Lower lobe of right lung (tissue), 2 donors: ENCODE measurements at regions not wholly inside any gene's neighbourhood (a gene's known extent, or its start where the extent isn't known, plus 50 kb on each side); places are given as distances from the start of the nearest gene placed in this dataset.
A peak's percentile ranks its signal among the peaks of the same experiment; 100 is the strongest.

Experiments used
- ATAC-seq, 2 donors: fragments of 200-7000 bp; cut with Tn5 transposase; one replicate each; pipeline ENCODE4 v1.9.1; 2020 to 2022; ENCODE audit warnings: mild to moderate bottlenecking in 2 of 2, moderate library complexity in 2 of 2
- DNase-seq: peaks from one replicate; pipeline ENCODE4 v3.0.0-alpha.2; 2020
- H3K27ac ChIP-seq: fragments of 200-600 bp; one replicate; pipeline ENCODE4 v1.8.0; 2022
- H3K27me3 ChIP-seq: fragments of 200-600 bp; one replicate; pipeline ENCODE4 v1.8.0; 2022; ENCODE audit warnings: low read depth
- H3K36me3 ChIP-seq: fragments of 200-600 bp; one replicate; pipeline ENCODE4 v1.8.0; 2022; ENCODE audit warnings: mild to moderate bottlenecking
- H3K4me1 ChIP-seq: fragments of 200-600 bp; one replicate; pipeline ENCODE4 v1.8.0; 2022
- H3K4me3 ChIP-seq: fragments of 200-600 bp; one replicate; pipeline ENCODE4 v1.8.0; 2022; ENCODE audit warnings: mild to moderate bottlenecking
- H3K9me3 ChIP-seq: fragments of 200-600 bp; one replicate; pipeline ENCODE4 v1.8.0; 2022
- intact Hi-C: fragments of 100-400 bp; cut with DNase I; formaldehyde crosslinking; loops from one replicate; pipeline ENCODE4 v1.11.0; 2022
- TF ChIP-seq, protein P1 (sequence below): fragments of 200-600 bp; IDR thresholded peaks from one replicate; pipeline ENCODE4 v1.8.0; 2022; ENCODE audit warnings: antibody characterized with exemption, mild to moderate bottlenecking
- donor health status: DM: no; HTN: yes; CAD: no; lungs with severe emphysema.

DNA sequence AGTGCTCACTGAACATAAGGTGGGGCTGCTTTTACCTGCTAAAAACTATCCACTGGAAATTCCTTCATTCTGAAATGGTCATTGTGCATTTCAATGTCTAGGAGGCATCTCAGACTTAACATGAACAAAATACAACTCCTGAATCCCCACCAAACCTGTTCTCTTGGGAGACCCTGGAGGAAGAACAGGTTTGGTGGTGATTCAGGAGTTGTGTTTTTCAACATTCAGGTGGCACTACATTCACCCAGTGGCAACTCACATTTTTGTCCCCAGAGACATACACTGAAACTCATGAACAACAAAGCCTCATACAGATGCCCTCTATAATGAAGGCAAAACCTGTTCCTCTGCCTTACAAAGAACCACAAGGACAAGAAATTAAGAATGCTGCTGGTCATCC, 64.3 kb upstream of the CYP2D6 start:
- no peaks in the 10 kb centered on the region for H3K36me3 ChIP-seq
- H3K9me3 ChIP-seq = no peaks in the 10 kb centered on the region
- DNase-seq (no peak), ATAC-seq (no peak)
- H3K4me3 ChIP-seq = no peak overlapping the region
- H3K4me1 ChIP-seq = no peaks in the 10 kb centered on the region
- no peak overlapping the region for H3K27ac ChIP-seq
- H3K27me3 ChIP-seq = no peaks in the 10 kb centered on the region
- TF ChIP-seq, protein P1, sequence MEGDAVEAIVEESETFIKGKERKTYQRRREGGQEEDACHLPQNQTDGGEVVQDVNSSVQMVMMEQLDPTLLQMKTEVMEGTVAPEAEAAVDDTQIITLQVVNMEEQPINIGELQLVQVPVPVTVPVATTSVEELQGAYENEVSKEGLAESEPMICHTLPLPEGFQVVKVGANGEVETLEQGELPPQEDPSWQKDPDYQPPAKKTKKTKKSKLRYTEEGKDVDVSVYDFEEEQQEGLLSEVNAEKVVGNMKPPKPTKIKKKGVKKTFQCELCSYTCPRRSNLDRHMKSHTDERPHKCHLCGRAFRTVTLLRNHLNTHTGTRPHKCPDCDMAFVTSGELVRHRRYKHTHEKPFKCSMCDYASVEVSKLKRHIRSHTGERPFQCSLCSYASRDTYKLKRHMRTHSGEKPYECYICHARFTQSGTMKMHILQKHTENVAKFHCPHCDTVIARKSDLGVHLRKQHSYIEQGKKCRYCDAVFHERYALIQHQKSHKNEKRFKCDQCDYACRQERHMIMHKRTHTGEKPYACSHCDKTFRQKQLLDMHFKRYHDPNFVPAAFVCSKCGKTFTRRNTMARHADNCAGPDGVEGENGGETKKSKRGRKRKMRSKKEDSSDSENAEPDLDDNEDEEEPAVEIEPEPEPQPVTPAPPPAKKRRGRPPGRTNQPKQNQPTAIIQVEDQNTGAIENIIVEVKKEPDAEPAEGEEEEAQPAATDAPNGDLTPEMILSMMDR = no peak
- intact Hi-C loops = no loop called here

DNA sequence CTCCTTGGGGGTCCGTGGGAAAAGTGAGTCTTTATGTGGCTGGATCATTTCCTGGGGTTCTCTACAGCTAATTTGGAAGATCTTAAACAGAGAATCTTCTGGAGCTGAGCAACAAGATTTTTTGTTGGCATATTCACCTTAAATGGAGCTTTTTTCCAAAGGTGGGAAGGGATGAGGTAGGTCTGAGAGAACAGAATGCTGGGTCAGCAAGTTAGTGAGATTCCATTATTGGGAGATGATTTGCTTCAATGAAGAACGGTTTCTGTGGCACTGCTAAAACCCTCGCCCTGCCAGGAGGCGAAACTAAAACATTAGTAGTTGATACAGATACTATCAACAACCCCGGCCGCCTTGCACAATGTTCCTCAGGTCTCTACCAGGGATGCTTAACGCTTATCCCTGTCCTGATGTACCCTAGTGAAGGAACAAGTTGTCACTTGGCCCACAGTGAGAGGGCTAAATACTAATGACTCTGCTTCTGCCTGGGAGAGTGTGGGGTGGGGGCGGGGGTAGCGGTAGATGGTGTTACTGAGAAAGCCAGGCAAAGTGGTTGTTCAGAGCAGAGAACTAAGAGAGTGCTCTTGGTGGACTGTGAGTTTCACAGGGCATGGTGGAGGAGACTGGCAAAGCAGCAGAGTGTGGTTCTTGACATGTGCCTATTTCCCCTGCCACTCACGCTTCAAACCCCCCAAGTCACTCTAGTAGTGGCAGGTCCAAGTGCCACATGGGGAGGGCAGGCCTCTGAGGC, 63.7 kb upstream of the CYP2D6 start:
- TF ChIP-seq, protein P1 = no peak
- Histone ChIP-seq H3K27ac (no peak overlapping the region), H3K9me3 (no peaks in the 10 kb centered on the region), H3K36me3 (no peaks in the 10 kb centered on the region), H3K4me3 (no peak overlapping the region), H3K4me1 (no peaks in the 10 kb centered on the region), H3K27me3 (no peaks in the 10 kb centered on the region)
- intact Hi-C loops = no loop called here
- ATAC-seq = no peak
- DNase-seq = no peak

DNA sequence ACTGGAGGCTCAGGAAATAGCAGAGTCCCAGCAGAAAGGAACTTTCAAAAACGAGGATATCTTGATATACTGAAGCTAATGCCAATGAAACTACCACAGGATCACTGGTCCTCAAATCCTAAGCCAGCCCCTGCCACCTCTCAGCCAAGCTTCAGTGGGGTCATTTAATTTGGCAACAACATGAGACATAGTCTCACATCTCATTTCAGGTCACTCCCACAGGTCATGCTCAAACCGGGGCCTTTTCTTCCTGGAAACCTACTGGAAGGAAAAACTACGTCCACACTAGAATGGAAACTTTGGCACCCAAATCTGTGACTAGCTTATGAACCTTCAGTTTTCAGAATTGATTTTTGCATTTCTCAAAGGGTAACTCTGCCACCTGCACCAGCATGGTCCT, 61.9 kb upstream of the CYP2D6 start:
- intact Hi-C loops = no loop called here
- Histone ChIP-seq H3K27ac (no peak overlapping the region), H3K36me3 (no peaks in the 10 kb centered on the region), H3K4me1 (no peaks in the 10 kb centered on the region), H3K4me3 (no peak overlapping the region), H3K27me3 (no peaks in the 10 kb centered on the region), H3K9me3 (no peaks in the 10 kb centered on the region)
- no peak for ATAC-seq
- TF ChIP-seq, protein P1 = no peak
- no peak for DNase-seq

DNA sequence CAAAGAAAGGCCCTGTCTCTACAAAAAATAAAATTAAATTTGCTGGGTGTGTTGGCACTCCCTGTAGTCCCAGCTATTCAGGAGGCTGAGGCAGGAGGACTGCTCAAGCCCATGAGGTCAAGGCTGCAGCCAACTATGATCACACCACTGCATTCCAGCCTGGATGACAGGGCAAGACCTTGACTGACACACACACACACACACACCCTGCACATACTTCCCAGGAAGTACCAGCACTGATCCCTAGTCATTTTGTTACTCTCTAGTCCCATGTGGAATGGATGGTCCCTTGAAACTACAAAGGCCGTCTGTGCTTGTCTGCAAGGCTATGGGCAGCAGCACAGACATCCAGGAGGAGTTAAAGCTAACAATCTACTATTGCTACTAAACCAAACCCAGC, 59.7 kb upstream of the CYP2D6 start:
- H3K4me1 ChIP-seq = no peaks in the 10 kb centered on the region
- TF ChIP-seq, protein P1 = no peak
- ATAC-seq (peak in 1 of 2 donors; percentile 19), DNase-seq (no peak)
- no peak overlapping the region for H3K4me3 ChIP-seq
- H3K36me3 ChIP-seq = no peaks in the 10 kb centered on the region
- no peak overlapping the region for H3K27ac ChIP-seq
- no peaks in the 10 kb centered on the region for H3K27me3 ChIP-seq
- intact Hi-C loops = no loop called here
- no peaks in the 10 kb centered on the region for H3K9me3 ChIP-seq

DNA sequence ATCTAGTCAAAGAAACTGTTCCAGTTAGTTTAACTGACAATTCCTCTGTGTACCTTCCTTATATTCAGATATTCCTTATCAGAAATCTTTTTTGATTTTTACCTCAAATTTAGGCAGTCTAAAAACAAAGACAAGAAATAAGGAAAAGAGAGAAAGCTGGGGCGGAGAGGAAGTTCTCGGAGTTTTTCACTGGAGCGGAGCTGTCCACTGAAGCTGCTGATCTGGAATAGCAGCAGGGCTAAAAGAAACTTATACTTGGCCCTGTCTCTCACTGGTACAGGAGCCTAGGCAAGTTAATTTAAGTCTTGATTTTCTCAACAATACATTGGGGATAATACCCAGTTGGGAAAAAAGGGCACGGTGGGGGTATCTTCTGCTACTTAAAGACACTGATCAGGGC, 59.2 kb upstream of the CYP2D6 start:
- Histone ChIP-seq H3K4me3 (no peak overlapping the region), H3K27me3 (no peaks in the 10 kb centered on the region), H3K9me3 (no peaks in the 10 kb centered on the region), H3K27ac (no peak overlapping the region), H3K4me1 (no peaks in the 10 kb centered on the region), H3K36me3 (no peaks in the 10 kb centered on the region)
- TF ChIP-seq, protein P1 = no peak
- DNase-seq (no peak), ATAC-seq (no peak)
- intact Hi-C loops = no loop called here
